ENCODE measurements at regions not wholly inside any gene's neighbourhood (a gene's known extent, or its start where the extent isn't known, plus 50 kb on each side); places are given as distances from the start of the nearest gene placed in this dataset.

DNA sequence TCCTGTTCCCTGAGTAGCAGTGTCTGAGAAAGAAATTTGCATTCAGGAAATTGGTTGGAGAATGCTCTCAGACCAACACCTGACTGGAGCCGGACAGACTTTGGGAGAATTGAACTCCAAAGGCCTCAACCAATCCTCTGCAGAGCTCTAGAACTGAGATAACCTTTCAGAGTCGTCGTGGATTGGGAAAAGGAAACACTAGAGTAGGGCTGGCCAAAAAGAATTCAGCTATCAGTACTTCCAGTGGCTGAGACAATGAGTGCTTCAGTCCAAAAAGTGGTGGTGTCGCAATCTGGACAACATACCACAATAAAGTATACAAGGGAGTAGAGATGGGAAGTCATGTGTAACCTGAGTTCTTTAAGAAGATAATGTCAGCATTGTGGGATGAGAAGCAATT lies 377.1 kb downstream of the SLC16A7 start:
- TF ChIP-seq, protein P1, sequence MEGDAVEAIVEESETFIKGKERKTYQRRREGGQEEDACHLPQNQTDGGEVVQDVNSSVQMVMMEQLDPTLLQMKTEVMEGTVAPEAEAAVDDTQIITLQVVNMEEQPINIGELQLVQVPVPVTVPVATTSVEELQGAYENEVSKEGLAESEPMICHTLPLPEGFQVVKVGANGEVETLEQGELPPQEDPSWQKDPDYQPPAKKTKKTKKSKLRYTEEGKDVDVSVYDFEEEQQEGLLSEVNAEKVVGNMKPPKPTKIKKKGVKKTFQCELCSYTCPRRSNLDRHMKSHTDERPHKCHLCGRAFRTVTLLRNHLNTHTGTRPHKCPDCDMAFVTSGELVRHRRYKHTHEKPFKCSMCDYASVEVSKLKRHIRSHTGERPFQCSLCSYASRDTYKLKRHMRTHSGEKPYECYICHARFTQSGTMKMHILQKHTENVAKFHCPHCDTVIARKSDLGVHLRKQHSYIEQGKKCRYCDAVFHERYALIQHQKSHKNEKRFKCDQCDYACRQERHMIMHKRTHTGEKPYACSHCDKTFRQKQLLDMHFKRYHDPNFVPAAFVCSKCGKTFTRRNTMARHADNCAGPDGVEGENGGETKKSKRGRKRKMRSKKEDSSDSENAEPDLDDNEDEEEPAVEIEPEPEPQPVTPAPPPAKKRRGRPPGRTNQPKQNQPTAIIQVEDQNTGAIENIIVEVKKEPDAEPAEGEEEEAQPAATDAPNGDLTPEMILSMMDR (conservative IDR thresholded peaks at IDR 0.05; ENCODE audit: low read length): no peak
- no peak for TF ChIP-seq EZH2phosphoT487 (IDR thresholded peaks at IDR 0.05; ENCODE audit: borderline replicate concordance, low read depth, low read length)

Measured in OCI-LY7 (cell line).